ENCODE measurements at regions not wholly inside any gene's neighbourhood (a gene's known extent, or its start where the extent isn't known, plus 50 kb on each side); places are given as distances from the start of the nearest gene placed in this dataset.

GRCh38 chr1:24985737-24986136 lies 55.7 kb upstream of the RUNX3 start:
- DNase-seq (ENCODE audit: low spot score): no peak

GRCh38 chr1:24984800-24985522 lies 54.9 kb upstream of the RUNX3 start:
- DNase-seq (ENCODE audit: low spot score): no peak

DNA sequence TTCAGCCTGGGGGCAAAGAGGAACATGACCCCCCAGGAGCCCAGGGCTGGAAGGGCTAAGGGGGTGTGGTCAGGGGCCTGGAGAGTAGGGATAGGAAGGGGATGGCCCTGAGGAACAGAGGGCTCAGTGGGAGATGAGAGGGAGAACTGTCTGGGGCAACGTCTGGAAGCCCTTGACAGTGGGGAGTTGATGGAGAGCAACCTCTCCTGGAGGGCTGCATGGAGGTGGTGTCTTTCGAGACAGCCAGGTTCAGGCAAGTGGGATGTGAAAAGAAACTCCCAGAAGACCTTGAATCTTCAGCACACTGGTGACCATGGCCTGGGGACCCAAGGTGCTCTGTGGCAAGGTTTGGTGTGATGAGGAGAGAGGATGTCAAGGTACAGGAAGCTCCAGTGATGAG lies 54.2 kb upstream of the RUNX3 start:
- DNase-seq (ENCODE audit: low spot score): no peak

- no peak for DNase-seq (ENCODE audit: low spot score)
Observed at GRCh38 chr1:24983006-24983680, 53.1 kb upstream of the RUNX3 start.

DNA sequence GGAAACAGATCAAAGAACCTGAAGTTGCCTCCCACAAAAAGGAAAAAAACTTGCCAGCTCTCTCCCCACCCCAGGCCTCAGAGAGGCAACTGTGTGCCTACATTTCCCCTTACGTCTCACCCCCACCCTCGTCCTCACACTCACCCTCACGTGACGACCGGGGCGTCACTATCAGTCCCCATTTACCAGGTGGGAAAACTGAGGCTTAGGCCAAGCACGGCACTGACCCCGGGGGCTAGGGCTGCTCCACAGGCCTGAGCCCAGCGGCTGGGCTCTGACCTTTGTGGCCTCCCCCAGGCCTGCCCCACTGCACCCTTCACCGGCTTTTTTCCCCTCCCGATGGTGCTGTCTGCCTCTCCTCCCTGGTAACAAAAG lies 51.5 kb upstream of the RUNX3 start:
- DNase-seq (ENCODE audit: low spot score): no peak

DNA sequence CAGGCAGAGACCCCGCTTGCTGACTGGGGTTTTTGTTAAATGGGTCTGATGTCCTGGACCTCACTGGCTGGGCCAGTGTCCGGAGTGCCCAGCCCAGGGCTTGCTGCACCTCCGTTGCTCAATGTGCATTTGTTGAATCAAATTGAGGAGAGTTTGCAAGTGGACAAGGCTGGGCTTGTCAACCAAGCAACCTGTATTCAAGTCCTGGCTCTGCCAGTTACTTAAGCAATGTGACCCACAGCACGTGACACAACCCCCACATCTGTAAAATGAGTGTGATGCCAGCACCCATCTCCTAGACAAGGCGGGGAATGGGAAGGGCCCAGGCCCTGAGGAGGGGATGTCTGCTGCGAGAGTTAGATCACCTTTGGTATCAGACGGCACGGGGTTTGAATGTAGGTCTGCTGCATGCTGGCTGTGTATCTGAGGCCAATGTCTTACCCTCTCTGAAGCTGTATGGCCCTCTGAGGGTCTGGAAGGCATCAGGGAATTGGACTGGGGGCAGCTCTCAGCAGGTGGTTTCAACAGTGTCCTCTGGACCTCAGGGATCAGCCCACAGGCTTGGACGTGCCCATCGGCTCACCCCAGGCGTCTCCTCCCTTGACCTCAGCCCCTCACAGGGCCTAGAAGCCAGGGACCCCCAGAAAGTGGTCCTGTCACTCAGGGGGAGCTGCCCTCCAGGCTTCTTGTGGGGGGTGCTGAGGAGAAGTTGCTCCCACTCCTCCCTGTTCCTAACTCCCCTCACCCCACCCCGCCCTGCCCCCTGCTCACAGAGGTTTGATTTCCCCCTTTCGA lies 51.0 kb upstream of the RUNX3 start:
- DNase-seq (ENCODE audit: low spot score): no peak

All from putamen (tissue), 1 donor.